ENCODE measurements at regions not wholly inside any gene's neighbourhood (a gene's known extent, or its start where the extent isn't known, plus 50 kb on each side); places are given as distances from the start of the nearest gene placed in this dataset.

GRCh38 chr5:174553556-174553955, 170.8 kb upstream of the MSX2 start:
- H3K27me3 ChIP-seq: no peaks in the 10 kb centered on the region
- peak; percentile 93 to 95 for DNase-seq
- TF ChIP-seq, protein P1, sequence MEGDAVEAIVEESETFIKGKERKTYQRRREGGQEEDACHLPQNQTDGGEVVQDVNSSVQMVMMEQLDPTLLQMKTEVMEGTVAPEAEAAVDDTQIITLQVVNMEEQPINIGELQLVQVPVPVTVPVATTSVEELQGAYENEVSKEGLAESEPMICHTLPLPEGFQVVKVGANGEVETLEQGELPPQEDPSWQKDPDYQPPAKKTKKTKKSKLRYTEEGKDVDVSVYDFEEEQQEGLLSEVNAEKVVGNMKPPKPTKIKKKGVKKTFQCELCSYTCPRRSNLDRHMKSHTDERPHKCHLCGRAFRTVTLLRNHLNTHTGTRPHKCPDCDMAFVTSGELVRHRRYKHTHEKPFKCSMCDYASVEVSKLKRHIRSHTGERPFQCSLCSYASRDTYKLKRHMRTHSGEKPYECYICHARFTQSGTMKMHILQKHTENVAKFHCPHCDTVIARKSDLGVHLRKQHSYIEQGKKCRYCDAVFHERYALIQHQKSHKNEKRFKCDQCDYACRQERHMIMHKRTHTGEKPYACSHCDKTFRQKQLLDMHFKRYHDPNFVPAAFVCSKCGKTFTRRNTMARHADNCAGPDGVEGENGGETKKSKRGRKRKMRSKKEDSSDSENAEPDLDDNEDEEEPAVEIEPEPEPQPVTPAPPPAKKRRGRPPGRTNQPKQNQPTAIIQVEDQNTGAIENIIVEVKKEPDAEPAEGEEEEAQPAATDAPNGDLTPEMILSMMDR (IDR thresholded peaks at IDR 0.05): no peak
- H3K36me3 ChIP-seq: no peaks in the 10 kb centered on the region
- peaks cover 0 to 34% (median 21%) of the 10 kb centered on the region in 4 donors for H3K4me1 ChIP-seq
- H3K4me3 ChIP-seq: no peak overlapping the region
- intact Hi-C loops (cut with DNase I; ENCODE audit: low total_unique reads): no loop called here
- no peaks in the 10 kb centered on the region for H3K9me3 ChIP-seq
- peak overlapping the region; percentile 72 to 75 for H3K27ac ChIP-seq

- H3K4me3 ChIP-seq: no peak overlapping the region
- intact Hi-C loops (cut with DNase I; ENCODE audit: low total_unique reads): no loop called here
- no peak for DNase-seq
- peaks cover 0 to 42% (median 14%) of the 10 kb centered on the region in 4 donors for H3K4me1 ChIP-seq
- H3K36me3 ChIP-seq: no peaks in the 10 kb centered on the region
- TF ChIP-seq, protein P1 (IDR thresholded peaks at IDR 0.05): no peak
- H3K27ac ChIP-seq: no peak overlapping the region
- no peaks in the 10 kb centered on the region for H3K27me3 ChIP-seq
- H3K9me3 ChIP-seq: no peaks in the 10 kb centered on the region
Observed at GRCh38 chr5:174555726-174556125, 168.7 kb upstream of the MSX2 start.

DNA sequence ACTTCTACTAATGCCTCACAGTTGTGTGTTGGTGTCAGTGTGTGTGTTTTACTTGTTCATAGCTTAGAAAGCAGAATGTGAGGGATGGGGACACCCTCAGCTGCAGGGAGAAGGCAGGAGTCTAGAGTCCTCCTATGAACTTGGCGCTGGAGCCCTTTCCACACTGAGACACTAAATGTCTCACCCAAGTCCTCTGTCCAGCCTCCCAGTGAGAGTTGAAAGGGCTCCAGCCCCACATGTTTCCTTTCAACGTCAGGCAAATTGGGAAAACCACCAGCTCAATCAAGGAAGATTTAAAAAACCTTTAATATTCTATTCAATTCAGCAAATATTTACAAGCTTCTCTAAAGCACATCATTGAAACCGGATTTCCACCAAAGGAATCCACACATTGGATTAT, 167.6 kb upstream of the MSX2 start:
- H3K4me3 ChIP-seq: no peak overlapping the region
- DNase-seq: no peak
- H3K27ac ChIP-seq: no peak overlapping the region
- H3K9me3 ChIP-seq: no peaks in the 10 kb centered on the region
- H3K4me1 ChIP-seq: peaks cover 0 to 42% (median 14%) of the 10 kb centered on the region in 4 donors
- TF ChIP-seq, protein P1 (IDR thresholded peaks at IDR 0.05): no peak
- H3K27me3 ChIP-seq: no peaks in the 10 kb centered on the region
- intact Hi-C loops (cut with DNase I; ENCODE audit: low total_unique reads): no loop called here
- H3K36me3 ChIP-seq: no peaks in the 10 kb centered on the region

- Histone ChIP-seq H3K4me3 (no peak overlapping the region), H3K36me3 (no peaks in the 10 kb centered on the region), H3K27me3 (no peaks in the 10 kb centered on the region), H3K27ac (no peak overlapping the region), H3K9me3 (no peaks in the 10 kb centered on the region), H3K4me1 (peaks cover 0 to 31% (median 8%) of the 10 kb centered on the region in 4 donors)
- intact Hi-C loops (cut with DNase I; ENCODE audit: low total_unique reads): no loop called here
- DNase-seq: no peak
- TF ChIP-seq, protein P1 (IDR thresholded peaks at IDR 0.05): no peak
Observed at GRCh38 chr5:174558190-174558589, 166.2 kb upstream of the MSX2 start.

GRCh38 chr5:174559141-174559540, 165.2 kb upstream of the MSX2 start:
- H3K9me3 ChIP-seq: no peaks in the 10 kb centered on the region

More at GRCh38 chr5:174559141-174559540, 165.2 kb upstream of the MSX2 start:
- H3K27me3 ChIP-seq: no peaks in the 10 kb centered on the region
- TF ChIP-seq, protein P1 (IDR thresholded peaks at IDR 0.05): no peak
- DNase-seq: no peak
- H3K4me3 ChIP-seq: no peak overlapping the region
- peaks cover 0 to 22% (median under 1%) of the 10 kb centered on the region in 4 donors for H3K4me1 ChIP-seq
- no peak overlapping the region for H3K27ac ChIP-seq
- intact Hi-C loops (cut with DNase I; ENCODE audit: low total_unique reads): no loop called here
- H3K36me3 ChIP-seq: no peaks in the 10 kb centered on the region
